ENCODE measurements at regions not wholly inside any gene's neighbourhood (a gene's known extent, or its start where the extent isn't known, plus 50 kb on each side); places are given as distances from the start of the nearest gene placed in this dataset.

GRCh38 chr4:73671348-73671747 is 51.1 kb upstream of the RASSF6 start:
- FAIRE-seq, result peak; percentile 52

DNA sequence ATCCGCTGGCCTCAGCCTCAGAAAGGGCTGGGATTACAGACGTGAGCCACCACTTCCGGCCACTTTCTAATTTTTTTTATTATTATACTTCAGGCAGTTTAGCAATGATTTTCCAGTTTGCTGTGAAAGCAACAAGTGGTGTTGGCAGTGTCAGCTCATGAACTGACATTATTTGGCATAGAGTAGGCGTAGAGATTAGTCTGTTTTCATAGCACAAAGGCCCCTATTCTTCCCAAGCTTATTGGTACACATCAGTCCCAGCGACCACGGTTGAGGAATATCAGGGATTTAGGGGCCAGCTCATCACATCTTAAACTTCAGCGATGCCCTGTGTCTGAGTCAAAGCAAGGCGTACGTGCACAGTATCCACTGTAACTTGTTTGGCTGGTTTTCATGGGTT is 53.0 kb upstream of the RASSF6 start:
- FAIRE-seq, result no peak

DNA sequence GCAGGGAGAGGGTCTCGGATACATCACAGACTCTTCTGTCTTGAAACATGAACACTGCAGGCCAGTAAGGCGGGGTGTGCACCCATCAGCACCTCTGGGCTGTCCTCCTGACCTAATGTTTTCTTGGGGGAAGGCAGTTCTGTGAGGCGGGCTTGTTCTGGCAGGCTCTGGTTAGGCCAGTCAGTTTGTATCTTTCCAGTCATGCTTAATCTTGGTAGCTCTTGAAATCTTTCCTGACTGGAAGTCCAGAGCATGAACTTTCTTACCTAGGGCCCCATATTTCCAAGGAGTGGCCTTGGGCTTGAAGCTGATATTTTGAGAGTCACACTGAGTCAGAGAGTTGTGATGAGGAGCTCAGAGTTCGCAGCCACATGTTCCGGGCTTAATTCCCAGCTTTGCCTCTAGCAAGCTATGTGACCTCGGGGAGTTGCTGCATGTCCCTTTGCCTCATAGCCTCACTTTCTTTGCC is 54.2 kb upstream of the RASSF6 start:
- no peak for FAIRE-seq

DNA sequence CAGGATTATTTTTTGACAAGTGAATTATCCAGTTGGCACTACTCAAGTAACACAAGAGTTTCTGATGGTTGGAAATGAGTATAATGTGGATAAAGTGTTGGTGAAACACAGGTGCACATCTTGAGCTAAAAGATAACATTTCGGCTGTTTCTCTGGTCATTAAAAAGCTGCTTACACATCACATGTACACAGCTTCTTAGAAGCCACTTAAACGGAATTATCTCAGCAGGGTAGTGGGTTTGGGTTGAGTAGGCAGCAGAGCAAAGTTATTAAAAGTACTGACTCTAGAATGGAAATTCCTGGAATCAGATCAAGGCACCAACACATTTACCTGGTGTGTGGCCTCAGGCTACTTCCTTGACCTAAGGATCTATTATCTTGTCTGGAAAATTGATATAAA is 55.4 kb upstream of the RASSF6 start:
- no peak for FAIRE-seq

DNA sequence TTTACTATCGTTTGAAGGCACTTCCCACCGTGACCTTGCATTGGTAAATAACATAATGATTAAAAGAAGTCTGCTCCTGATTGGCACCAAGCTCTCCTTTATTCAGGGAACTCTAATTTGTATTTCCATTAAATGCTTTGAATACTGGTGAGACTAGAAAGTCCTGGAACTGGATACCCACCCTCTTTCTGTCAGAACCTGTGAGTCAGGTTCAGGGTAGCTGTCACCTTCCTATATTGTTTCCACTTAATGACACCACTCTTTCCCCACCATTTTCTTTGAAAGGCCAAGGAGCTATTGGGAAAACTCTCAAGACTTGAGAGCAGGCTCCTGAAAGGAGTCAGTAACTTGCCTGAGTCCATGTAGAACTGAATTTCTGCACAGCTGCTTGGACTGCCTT is 55.9 kb upstream of the RASSF6 start:
- no peak for FAIRE-seq

GRCh38 chr4:73676861-73677323 is 56.7 kb upstream of the RASSF6 start:
- FAIRE-seq, result no peak

DNA sequence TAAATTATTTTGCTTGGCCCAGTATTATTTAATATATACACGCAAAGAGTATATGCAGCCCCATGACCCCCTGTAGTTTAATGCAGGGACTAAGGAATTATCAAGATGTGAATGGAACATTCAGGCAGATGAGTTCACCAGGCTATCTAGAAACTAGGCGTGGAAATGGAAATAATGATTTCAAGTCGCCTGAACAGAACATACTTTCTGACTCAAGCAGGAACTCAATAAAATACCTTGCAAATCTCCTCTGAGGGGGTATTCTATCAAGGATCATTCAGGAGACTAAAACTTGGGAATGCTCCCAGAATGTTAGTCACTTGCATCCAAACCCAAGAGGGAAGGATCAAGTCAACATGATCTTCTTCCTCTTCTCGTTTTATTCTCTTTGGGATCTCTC is 59.6 kb upstream of the RASSF6 start:
- no peak for FAIRE-seq

DNA sequence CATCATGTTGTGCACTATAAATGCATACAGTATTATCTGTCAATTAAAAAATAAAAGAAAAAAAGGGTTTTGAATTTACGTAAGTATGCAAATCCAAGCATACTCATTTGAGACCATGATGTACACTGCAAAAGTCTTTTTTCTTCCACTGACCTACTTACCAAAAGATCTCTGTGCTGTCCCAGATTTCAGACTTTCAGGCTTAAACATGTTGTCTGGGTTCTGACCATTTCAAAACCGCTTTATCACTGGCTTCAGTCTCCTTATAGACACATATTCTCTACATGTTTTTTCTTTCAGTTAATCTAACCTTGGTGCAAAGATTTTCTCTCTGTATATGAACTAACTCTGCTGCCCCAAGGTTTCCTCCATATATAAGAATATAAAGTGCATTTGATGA is 58.6 kb upstream of the CXCL8 start:
- FAIRE-seq, result no peak

DNA sequence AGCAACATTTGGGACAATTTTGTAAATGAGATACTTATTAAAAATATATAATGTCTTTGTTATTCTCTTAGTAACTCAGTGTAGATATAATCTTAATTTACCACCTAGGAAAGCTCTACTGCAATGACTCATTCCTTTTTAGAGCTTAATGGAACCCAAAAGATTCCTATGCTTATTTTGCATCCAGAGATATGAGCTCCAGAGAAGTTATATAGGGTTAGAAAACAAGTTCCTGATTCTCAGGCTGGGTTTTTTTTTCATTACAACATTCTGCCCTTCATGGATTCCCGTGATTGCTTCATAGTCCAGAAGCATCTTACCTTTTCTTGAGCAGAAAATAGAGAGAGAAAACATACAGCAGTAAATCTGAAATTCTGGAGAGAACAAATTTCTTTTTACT is 57.9 kb upstream of the CXCL8 start:
- no peak for FAIRE-seq

DNA sequence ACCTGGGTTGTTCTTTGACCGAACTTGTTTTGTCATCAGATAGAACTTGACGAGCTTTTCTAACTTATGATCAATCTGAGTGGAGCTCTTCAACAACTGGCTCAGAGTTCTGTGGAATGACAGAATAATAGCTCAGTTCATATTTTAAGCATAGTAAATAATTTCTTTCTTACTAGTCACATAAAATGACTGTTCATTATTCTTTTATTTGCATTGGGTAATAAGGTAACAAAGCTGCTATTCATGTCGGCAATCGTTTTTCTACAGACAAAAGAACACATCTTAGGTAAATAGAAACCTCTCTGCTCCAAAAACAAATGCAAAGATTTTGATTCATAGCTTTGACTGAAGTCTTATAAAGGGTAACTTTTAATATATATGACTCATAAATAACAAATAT is 57.3 kb upstream of the CXCL8 start:
- no peak for FAIRE-seq

- FAIRE-seq, result no peak
Measured at GRCh38 chr4:73683456-73683855, 56.9 kb upstream of the CXCL8 start.

DNA sequence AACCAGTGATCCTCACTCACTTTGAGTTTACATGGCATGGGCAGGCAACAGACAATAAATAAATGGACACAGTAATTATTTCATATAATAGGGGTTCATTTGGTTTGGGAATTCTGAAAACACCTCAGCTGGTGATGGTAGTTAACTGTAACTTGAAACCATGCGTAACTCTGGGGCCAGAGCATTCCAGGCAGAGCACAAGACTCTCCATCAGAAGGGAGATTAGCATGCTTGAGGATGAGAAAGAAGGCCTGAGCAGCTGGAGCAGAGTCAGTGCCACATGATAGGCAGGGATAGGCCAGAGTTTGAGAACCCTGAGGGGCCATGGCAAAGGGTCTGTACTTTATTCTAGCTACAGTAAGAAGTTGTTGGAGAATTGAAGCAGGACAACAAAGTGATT is 56.3 kb upstream of the CXCL8 start:
- no peak for FAIRE-seq

DNA sequence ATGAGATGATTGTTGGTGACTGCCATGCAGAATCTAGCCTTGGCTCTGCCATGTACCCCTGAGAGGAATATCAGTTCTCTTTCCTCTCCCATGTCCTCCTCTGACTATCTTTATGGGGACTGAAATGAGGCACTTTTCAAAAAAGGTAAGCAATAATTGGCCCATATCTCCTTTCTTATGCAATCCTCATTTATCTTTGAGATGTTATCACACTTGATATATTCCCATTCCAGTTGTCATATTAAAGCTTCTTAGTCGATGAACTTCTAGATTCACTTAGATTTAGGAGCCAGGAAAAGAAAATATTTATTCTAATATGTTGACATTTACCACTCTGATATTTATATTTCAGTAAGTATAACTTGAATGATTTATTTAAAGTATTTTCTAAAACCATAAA is 55.3 kb upstream of the CXCL8 start:
- FAIRE-seq, result no peak

DNA sequence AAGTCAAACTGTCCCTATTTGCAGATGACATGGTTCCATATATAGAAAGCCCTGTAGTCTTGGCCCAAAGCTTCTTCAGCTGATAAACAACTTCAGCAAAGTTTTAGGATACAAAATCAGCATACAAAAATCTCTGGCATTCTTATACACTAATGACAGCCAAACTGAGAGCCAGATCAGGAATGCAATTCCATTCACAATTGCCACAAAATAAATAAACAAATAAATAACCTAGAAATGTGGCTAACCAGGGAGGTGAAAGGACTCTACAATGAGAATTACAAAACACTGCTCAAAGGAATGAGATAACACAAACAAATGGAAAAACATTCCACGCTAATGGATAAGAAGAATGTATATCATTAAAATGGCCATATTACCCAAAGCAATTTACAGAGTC is 52.9 kb upstream of the CXCL8 start:
- FAIRE-seq, result no peak

DNA sequence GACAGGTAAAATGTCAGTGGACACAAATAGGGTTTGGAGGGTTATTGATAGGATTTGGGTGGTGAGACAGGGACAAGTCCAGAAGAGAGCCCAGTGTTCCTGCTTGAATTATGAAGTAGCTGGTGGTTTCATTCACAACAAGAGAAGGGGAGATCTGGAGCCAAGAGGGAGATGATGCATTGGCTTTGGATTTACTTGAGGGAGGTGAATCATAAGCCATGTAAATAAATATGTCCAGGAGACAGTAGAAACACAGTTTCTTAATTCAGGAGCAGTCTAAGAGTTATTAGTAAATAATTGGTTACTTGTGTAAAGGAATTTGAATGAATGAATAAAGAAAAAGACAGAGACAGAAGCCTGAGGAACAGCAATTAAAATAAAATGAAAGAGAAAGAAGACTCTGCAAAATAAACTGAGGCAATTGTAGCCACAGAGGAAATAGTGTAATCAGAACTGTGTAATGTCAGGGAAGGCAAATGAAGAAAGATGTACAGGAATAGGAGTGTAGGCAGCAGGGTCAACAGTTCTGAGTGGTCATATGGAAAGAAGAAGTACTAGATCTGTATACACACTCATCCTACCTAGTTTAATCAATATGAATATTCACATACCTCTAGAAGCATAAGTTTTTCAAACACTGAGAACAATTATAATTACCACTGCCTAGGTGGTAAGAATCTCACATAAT is 50.2 kb upstream of the CXCL8 start:
- FAIRE-seq, result no peak
